ENCODE measurements at regions not wholly inside any gene's neighbourhood (a gene's known extent, or its start where the extent isn't known, plus 50 kb on each side); places are given as distances from the start of the nearest gene placed in this dataset.

GRCh38 chr14:96956464-96957239 is 159.5 kb downstream of the VRK1 start:
- TF ChIP-seq POU2F2 (IDR thresholded peaks at IDR 0.05; ENCODE audit: low read depth, low read length) (no peak), POLR2A (IDR thresholded peaks at IDR 0.05; ENCODE audit: low read depth, low read length) (no peak), TAF1 (IDR thresholded peaks at IDR 0.05; ENCODE audit: low read depth, low read length) (no peak), POLR2AphosphoS5 (IDR thresholded peaks at IDR 0.05; ENCODE audit: low read depth, low read length) (no peak), SPI1 (IDR thresholded peaks at IDR 0.05; ENCODE audit: low read depth, low read length) (no peak), PAX5 (IDR thresholded peaks at IDR 0.05; ENCODE audit: insufficient read depth, low read length, severe bottlenecking) (no peak)

All from GM12891 (cell line).